Pulmonary artery endothelial cell (primary cell): ENCODE measurements at regions not wholly inside any gene's neighbourhood (a gene's known extent, or its start where the extent isn't known, plus 50 kb on each side); places are given as distances from the start of the nearest gene placed in this dataset.
"Not testable (repeated sequence)": the region's sequence is repeated elsewhere in the genome, so short reads cannot be mapped to it uniquely, and the experiment has no call there.

ENCODE experiments used
- DNase-seq: peaks from one replicate; pipeline ENCODE4 v3.0.0-alpha.2; 2011; ENCODE audit warnings: low read depth, low spot score

DNA sequence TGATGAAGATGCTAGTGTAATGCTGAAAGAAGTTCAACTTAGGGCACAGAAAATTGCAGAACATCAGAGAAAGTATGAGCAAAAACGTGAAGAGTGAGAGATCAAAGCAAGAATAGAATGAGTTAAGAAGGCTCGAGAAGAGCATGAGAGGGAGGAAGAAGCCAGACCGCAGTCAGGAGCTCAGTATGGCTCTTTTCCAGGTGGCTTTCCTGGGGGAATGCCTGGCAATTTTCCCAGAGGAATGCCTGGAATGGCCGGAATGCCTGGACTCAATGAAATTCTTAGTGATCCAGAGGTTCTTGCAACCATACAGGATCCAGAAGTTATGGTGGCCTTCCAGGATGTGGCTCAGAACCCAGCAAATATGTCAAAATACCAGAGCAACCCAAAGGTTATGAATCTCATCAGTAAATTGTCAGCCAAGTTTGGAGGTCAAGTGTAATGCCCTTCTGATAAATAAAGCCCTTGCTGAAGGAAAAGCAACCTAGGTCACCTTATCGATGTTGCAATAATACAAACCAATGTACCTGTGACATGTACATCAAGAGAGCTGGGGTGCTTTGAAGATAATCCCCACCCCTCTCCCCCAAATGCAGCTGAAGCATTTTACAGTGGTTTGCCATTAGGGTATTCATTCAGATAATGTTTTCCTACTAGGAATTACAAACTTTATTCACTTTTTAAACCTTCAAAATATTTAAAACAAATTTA is 277.9 kb downstream of the LPIN1 start:
- not testable (repeated sequence) for DNase-seq

DNA sequence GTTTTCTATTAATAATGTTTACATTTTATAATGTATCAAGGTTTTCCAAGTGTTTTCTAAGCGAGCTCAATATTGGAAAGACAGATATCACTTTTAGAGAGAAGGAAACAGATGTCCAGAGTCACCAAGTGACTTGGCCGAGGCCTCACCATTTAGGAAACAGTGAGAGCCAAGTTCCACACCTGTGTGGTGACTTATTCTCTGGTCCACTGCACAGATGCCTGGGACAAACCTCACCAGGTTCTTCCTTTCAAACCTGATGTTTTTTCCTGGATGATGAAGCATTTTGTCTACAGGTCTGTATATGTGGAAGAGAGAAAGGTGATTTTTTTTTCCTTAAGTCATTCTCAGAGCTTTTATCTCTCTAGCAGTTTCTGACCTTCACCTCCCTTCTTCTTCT is 280.7 kb downstream of the LPIN1 start:
- no peak for DNase-seq

DNA sequence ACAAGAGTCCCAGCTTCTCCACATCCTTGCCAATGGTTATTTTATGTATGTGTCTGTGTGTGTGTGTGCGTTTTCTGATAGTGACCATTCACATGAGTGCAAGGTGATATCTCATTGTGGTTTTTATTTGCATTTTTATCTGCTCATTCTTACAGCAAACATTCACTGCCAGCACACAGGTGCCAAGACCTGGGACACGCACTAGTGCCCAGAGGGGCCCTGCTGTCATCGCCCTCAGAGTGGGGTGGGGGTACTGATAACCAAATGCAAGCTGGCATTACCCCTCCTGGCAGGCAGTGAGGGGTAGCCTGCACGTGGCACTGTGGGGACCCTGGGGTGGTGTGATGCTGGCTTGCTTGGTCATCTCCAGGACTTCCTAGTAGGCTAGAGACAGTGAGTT is 285.4 kb downstream of the LPIN1 start:
- no peak for DNase-seq

DNA sequence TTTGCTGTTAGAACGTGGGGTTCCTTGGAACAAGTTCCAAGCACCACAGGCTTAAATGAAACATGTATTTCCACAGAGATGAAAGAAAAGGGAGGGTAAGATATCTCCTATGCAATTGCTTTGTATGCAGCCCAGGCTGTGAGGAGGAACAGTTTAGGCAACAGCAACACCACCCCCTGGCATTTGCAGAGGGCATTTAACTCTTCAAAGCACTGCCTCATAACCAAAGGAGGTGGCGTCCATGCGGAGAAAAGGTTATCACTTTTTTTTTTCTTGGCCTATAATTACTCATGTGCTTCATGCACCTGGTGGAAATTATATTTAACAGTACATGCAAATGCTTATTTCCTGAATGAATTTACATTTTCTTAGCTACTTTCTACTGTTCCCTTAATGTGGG is 286.0 kb downstream of the LPIN1 start:
- no peak for DNase-seq

DNA sequence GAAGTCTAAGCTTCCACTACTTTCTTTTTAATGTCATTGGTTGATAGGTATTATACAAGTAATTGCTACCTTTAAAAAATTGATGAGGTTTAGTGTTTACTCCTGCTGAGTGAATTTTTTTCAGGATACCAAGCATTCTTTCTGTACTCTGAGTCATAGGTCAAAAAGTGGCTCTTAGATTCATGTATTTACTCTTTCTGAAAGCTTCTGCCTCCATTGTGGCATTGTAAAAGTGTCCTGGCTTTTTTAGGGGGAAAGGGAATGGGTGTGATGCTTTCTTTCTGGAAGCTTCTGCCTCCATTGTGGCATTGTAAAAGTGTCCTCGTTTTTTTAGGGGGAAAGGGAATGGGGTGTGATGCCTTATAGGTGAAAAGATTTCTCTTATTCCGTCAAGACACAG is 286.5 kb downstream of the LPIN1 start:
- no peak for DNase-seq

DNA sequence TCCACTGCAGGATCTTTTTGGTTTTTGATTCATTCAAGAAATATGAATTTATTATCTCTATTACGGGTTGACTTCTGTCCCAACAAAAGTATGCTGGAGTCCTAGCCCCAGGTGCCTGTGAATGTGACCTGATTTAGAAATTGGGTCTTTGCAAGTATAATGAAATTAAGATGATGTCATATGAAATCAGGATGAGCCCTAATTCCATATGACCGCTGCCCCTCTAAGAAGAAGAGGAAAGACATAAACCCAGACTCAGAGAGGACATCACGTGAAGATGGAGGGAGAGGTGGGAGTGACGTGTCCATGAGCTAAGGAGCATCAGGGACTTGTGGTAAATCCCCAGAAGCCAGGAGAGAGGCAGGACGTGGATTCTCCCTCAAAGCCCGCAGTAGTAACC is 287.1 kb downstream of the LPIN1 start:
- no peak for DNase-seq

DNA sequence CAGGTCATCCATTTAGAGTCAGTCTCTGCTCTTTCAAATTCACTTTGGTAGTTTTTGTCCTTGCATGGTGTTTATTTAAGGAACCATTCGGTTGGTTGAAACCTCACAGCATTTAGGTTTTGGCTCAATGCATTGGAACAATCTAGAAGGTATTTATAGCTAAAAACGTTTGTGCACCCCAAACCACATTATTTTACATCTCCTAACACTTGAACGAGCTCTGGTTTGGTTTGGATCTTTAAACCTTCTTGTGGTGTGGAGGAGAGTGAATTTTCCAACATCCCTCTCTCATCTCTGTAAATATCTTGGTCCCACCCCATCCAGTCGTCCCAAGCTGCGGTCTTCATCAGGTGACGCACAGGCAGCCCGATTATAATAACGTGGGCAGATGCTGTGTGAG is 287.9 kb downstream of the LPIN1 start:
- DNase-seq: no peak

DNA sequence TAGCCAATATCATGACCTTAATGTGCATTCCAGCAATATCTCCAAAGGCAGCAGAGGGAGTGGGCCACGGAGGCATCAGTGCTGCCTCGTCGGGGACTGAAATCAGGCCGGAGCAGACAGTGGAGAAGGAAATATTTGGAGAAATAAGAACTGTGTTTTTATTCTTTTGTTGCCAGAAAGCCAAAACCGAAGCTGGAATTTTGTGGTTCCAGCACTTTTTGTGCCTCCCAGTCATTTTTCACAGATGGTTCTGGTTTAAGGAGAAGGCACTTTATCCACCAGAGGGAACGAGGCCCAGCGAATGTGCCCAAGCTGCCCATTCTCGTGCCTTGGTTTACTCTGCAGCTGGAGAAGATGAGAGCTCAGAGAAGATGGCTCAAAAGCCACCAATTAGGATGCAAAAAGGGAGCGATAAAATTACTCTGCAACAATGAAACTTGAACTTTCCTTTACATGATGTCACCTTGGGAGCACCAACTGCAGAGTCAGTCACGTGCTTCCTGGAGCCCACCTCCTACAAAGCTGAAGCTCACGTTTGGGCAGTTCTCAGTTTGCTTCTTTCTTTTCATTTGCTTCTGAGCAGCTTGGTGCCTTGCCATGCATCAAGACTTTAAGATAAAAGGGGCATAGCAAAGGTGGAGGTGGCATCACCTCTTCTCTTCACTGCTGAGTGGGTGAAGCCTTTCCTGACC is 288.7 kb downstream of the LPIN1 start:
- DNase-seq: no peak

DNA sequence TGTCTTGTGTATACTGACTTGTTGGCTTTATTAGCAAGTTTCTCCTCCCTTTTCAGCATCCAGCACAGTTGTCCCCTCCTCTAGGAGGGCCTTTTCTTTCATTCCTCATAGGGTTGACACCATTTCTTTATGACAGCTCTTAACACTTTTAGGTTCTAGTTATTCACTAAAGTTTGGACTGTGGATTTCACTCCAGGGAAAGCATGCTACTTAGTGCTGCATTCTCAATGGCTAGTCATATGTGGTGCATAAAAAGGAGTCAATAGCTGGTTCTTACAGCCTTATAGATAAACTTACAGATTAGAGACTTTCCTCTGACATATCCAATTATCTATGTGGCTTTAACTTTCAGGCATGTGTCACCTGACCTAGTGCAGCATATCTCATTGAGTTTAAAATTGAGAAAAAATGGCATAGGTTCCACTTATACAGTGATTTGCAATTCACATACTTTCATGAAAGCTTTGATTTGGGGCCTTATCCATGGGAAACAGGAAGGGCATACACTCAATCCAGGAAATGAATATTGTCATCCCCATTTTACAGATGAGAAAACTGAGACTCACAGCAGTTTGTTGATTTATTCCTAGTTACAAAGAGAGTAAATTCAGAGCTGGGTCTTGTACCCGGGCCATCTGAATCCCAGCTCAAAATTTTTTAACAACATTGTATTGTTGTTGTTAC is 289.7 kb downstream of the LPIN1 start:
- no peak for DNase-seq

DNA sequence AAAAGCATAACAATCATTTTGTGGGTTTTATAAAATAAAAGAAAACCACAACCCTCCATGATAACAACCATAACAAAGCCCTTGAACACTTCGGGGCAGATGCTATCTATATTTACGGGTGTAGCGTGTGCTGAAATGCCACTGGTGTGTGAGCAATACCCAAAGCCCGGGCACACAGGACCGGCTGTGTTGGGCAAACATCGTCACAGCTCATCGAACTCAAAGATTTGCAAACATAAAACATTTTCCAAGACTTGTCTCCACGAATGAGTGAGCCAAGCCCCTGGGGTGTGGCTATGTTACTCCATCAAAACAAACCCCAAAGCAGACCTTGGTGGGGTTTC is 290.2 kb downstream of the LPIN1 start:
- no peak for DNase-seq

DNA sequence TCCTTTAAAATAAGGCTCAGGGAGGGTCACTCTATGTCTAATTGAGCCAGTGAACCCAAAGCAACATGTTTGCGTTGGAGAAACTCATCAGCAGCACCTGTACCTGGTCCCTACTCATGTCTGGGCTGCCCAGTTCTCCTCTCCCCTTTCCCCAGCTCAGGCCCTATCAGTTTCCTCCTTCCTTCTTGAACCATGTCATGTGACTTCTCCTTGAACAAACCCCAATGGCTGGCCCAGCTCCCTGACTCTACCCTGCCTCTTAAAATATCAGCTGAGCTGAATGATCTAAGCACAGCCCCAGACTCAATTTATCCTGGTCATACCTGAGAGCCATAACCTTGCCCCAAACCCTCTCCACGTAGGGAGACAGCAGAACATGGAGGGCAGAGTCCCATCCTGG is 290.9 kb downstream of the LPIN1 start:
- no peak for DNase-seq

DNA sequence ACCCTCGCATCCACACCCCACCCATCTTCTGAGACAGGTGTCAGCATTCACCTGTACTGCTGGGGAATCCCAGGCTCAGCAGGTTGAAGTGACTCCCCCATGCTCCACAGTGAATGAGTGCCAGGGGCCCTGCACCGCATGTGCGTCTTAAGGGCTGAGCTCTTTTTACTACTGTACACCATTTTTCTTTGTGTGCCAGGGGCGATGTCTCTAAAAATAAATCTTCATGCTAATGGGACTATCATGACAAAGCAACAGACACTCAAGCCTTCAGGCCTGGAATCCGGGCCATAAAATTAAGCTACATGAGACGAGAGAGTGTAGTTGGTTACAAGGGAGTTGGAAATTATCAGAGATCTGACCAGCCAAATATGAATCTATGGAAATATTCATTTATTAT is 294.8 kb downstream of the LPIN1 start:
- DNase-seq: no peak

DNA sequence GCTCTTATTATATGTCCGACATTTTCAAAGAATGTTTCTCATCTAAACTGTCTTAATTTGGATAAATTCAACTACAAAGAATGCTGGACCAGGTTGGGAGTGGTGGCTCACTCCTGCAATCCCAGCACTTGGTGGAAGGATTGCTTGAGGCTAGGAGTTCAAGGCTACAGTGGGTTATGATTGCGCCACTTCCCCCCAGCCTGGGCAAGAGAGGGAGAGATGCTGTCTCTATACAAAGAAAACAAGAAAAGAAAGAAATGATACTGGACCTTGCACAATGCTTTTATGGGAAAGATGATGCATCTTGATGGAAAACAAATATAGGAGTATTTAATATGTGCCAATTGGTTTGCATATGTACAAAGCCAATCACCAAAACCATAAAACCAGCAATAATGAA is 296.7 kb downstream of the LPIN1 start:
- DNase-seq: no peak

DNA sequence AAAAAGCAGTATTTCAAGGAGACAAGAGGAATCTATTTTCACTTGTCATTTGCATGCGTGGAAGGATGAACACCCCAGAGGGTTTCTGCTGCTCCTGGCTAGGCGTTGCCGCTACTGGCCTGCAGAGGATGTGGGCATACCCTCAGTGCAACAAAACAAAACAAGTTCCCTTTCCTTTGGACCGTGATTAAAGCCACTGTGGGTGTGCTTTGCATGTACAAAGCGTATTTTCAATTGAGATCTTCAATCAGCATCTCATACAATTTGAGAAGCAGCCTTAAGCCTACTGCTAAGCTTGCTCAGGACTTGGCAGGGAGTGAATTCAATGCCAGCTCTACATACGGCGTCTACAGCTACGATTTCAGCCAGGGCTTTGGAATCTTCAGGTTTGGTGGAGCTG is 298.4 kb downstream of the LPIN1 start:
- no peak for DNase-seq

DNA sequence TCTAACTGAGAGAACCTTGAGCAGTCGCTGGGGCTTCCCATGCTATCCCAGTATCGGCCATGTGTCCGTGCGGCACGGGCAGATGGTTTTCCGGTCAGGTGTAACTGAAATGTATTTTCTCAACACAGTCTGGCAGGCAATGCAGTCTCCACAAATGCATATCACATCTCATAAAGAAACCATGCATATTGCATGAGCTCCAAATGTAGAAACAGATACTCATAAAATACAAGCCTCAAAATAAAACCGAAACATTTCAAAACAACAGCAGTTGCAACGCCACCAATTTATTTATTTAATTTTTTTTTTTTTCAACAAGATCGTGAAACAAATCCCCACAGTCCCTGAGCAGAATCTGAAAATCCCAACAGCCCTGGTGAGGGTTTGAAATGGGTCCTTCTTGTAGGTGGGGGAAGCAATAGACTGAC is 299.4 kb downstream of the LPIN1 start:
- no peak for DNase-seq

DNA sequence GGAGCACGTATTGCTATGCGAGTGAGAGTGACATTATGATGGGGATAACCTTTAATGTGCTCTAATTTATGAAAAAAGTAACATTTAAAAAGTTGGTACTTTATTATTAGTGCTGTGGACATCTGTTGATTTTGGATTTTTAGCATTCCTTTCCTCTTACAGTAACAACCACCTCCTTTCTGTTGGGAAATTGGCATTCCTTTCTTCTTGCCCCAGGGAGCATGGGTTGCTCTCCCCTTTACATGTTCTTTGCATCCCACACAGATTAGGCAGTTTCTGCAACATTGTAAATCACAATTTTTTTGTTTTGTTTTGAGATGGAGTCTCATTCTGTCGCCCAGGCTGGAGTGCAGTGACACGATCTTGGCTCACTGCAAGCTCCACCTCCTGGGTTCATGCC is 300.2 kb downstream of the LPIN1 start:
- no peak for DNase-seq

DNA sequence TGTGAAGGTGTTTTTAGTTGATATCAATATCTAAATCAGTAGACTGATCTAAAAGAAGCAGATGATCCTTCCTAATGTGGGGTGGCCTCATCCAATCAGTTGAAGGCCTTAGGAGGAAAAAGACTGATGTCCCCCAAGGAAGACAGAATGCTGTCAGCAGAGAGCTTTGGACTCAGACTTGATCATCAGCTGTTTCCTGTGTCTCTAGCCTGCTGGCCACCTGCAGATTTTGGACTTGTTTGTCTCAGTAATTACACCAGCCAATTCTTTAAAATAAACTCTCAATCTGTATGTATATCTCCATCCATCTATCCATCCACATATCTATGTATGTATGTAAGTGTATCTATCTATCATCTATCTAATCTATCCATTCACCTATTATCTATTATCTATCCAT is 301.3 kb downstream of the LPIN1 start:
- no peak for DNase-seq

DNA sequence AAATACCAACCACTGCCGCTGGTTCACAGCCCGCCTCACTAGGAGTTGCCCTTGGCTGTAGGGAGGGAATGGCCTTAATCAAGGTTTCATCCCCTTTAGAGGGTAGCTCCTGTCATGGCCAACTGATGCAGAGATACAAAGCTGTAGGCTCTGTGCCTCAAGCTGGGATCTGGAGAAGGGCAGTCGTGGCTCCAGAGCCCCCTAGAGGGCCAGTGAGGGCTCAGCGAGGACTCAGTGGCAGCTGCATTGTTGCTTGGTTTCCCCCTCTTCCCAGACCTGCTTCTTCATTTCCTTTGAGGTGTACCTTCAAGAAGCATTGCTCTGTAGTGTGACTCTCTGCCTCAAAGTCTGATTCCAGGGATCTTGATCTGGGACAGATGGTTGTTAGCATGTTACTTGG is 302.1 kb downstream of the LPIN1 start:
- no peak for DNase-seq

DNA sequence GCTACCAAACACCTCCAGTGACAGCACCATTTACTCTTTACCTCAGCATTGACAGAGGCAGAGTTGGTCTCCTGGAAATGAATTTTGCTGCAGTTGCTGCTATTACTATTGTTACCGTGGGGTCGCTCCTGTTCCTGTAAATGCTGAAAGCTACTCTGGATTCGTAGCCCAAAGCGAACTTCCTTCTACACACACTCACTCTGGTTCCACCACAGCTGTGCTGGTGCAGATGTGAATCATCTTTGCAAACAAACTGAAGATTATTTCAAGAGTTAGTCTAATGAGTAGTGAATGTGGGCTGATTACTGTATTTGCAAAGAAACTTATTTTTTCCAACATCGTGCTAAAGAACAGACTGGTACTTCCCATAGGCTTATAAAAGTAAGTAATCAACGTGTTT is 304.0 kb downstream of the LPIN1 start:
- no peak for DNase-seq

DNA sequence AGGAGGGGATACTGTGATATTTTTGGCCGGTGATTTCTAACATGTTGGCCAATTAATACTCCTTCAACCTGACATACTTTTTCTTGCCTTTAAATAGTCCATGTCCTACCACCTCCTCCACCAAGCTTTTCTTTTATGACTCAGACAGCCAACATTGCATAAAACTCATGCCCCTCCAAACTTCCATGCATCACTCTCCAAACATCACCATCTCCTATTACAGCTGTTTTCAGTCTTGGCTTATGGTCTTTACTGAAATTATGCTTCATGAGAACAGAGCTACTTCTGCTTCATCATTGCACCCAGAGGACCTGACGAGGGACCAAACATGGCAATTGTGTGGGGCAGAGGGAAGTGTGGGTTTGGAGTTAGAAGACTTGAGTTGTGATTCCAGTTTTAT is 305.4 kb downstream of the LPIN1 start:
- no peak for DNase-seq

DNA sequence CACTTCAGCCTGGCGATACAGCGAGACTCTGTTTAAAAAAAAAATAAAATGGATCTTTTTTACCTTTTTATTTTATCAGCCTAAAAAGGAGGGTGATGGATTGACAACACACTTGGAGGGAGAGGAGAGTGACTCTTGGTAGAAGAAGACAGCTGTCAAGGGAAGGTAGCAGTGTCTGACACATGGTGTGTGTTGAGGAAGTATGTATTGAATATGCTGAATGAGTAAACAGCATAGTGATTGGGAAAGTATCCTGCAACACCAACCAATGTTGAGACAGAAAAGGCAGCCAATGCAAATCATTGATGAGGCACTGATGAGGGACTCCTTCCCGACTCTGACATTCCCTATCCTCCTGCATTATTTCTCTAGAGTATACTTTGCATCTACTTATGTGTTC is 306.4 kb downstream of the LPIN1 start:
- no peak for DNase-seq

DNA sequence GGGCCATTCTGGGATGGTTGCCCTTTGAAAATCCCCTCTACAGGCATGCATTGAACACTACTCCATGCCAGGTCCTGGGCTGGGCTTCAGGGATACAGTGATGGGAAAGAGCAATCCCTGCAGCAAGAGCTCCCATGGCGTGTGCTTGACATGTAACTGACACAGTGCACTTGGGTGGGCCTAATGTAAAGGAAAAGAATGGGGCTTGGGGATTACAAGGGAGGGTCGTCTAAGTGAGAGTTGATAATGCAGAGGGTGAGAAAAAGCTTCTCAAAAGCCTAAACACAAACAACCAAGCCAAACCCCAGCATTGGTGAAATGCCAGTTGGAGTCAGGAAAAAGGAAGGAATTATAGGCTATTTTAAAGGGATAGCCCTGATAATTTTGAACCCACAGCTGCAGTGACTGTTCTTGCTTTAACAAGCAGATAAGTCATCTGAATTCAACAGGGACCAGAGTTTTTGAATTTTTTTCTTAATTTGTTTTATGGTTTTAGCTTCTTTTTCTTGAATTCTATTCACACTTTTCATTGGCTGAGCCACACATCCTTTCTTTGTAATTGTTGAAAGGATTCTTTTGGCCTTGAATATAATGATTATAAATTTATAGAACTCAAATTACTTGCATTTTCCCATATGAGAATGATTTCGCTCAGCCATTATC is 308.7 kb downstream of the LPIN1 start:
- DNase-seq: no peak
